HCEC 1CT (cell line): ENCODE measurements at regions not wholly inside any gene's neighbourhood (a gene's known extent, or its start where the extent isn't known, plus 50 kb on each side); places are given as distances from the start of the nearest gene placed in this dataset.

Experiments
- DNase-seq: peaks from one replicate; pipeline ENCODE4 v3.0.0-alpha.2; 2017

- no peak for DNase-seq
Measured at GRCh38 chr5:4420681-4421080, 719.4 kb upstream of the ADAMTS16 start.

GRCh38 chr5:4422247-4422646 lies 717.9 kb upstream of the ADAMTS16 start:
- DNase-seq, result no peak

GRCh38 chr5:4424895-4425294 lies 715.2 kb upstream of the ADAMTS16 start:
- no peak for DNase-seq

- DNase-seq, result no peak
Measured at GRCh38 chr5:4440536-4440935, 699.6 kb upstream of the ADAMTS16 start.

- no peak for DNase-seq
Measured at GRCh38 chr5:4442221-4442620, 697.9 kb upstream of the ADAMTS16 start.

- no peak for DNase-seq
Measured at GRCh38 chr5:4447657-4448056, 692.5 kb upstream of the ADAMTS16 start.

GRCh38 chr5:4453655-4454054 lies 686.5 kb upstream of the ADAMTS16 start:
- DNase-seq, result no peak

GRCh38 chr5:4479426-4479825 lies 660.7 kb upstream of the ADAMTS16 start:
- no peak for DNase-seq

GRCh38 chr5:4480528-4481349 lies 659.4 kb upstream of the ADAMTS16 start:
- no peak for DNase-seq

- no peak for DNase-seq
Measured at GRCh38 chr5:4487581-4487980, 652.5 kb upstream of the ADAMTS16 start.

GRCh38 chr5:4511996-4512656 lies 628.0 kb upstream of the ADAMTS16 start:
- no peak for DNase-seq

GRCh38 chr5:4513381-4513780 lies 626.7 kb upstream of the ADAMTS16 start:
- no peak for DNase-seq

GRCh38 chr5:4514067-4514648 lies 626.0 kb upstream of the ADAMTS16 start:
- DNase-seq, result no peak

GRCh38 chr5:4518903-4519672 lies 621.0 kb upstream of the ADAMTS16 start:
- DNase-seq, result no peak

GRCh38 chr5:4520559-4520958 lies 619.6 kb upstream of the ADAMTS16 start:
- DNase-seq, result no peak

- no peak for DNase-seq
Measured at GRCh38 chr5:4523038-4523437, 617.1 kb upstream of the ADAMTS16 start.

- no peak for DNase-seq
Measured at GRCh38 chr5:4531756-4532704, 608.1 kb upstream of the ADAMTS16 start.

GRCh38 chr5:4532705-4533080 lies 607.4 kb upstream of the ADAMTS16 start:
- no peak for DNase-seq

- no peak for DNase-seq
Measured at GRCh38 chr5:4533457-4534105, 606.5 kb upstream of the ADAMTS16 start.

- DNase-seq, result no peak
Measured at GRCh38 chr5:4537489-4537888, 602.6 kb upstream of the ADAMTS16 start.

- no peak for DNase-seq
Measured at GRCh38 chr5:4540375-4541173, 599.6 kb upstream of the ADAMTS16 start.
